ENCODE measurements at regions not wholly inside any gene's neighbourhood (a gene's known extent, or its start where the extent isn't known, plus 50 kb on each side); places are given as distances from the start of the nearest gene placed in this dataset.

GRCh38 chr2:51990684-51991083 is 958.8 kb upstream of the NRXN1 start:
- TF ChIP-seq, protein P1, sequence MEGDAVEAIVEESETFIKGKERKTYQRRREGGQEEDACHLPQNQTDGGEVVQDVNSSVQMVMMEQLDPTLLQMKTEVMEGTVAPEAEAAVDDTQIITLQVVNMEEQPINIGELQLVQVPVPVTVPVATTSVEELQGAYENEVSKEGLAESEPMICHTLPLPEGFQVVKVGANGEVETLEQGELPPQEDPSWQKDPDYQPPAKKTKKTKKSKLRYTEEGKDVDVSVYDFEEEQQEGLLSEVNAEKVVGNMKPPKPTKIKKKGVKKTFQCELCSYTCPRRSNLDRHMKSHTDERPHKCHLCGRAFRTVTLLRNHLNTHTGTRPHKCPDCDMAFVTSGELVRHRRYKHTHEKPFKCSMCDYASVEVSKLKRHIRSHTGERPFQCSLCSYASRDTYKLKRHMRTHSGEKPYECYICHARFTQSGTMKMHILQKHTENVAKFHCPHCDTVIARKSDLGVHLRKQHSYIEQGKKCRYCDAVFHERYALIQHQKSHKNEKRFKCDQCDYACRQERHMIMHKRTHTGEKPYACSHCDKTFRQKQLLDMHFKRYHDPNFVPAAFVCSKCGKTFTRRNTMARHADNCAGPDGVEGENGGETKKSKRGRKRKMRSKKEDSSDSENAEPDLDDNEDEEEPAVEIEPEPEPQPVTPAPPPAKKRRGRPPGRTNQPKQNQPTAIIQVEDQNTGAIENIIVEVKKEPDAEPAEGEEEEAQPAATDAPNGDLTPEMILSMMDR (IDR thresholded peaks at IDR 0.05), result no peak
- TF ChIP-seq POLR2A (IDR thresholded peaks at IDR 0.05), result no peak

Measured in Peyer's patch (tissue), 4 donors.